HepG2 (cell line): ENCODE measurements at regions not wholly inside any gene's neighbourhood (a gene's known extent, or its start where the extent isn't known, plus 50 kb on each side); places are given as distances from the start of the nearest gene placed in this dataset.

ENCODE experiments used
- ATAC-seq: fragments of 200-7000 bp; cut with Tn5 transposase; 3 replicates; pipeline ENCODE4 v1.9.1; 2020; ENCODE audit warnings: mild to moderate bottlenecking, moderate library complexity
- BruUV-seq: library from RNA; stranded (reverse); fragments of 400-500 nt; replicated peaks from 2 replicates; lab custom pipeline; 2021; lab: Mats Ljungman, UMichigan
- CTCF ChIA-PET: fragments of 300-600 bp; formaldehyde crosslinking; extraction: SDS; loops from one replicate; lab custom pipeline; 2021; ENCODE audit warnings: low total read pairs, inconsistent platforms, low intra/inter-chr PET ratio; lab: Yijun Ruan, JAX
- POLR2A ChIA-PET: fragments of 350-600 bp; sonication (Branson Sonifier 250); formaldehyde crosslinking; loops from one replicate; lab custom pipeline; 2020; ENCODE audit warnings: antibody characterized with exemption, inconsistent platforms; lab: Yijun Ruan, JAX
- DNase-seq: peaks from one replicate; pipeline ENCODE4 v3.0.0-alpha.2; 2015; ENCODE audit warnings: low spot score
- FAIRE-seq: peaks from 3 replicates; lab custom pipeline; 2011; peaks lifted over from hg19 to GRCh38; lab: Jason Lieb, UNC
- H2AFZ ChIP-seq: one replicate; pipeline ENCODE4 v1.6.1; 2011; ENCODE audit warnings: low read length, inconsistent platforms
- H3K27ac ChIP-seq: fragments of 300-600 bp; 3 replicates; pipeline ENCODE4 v1.8.0; 2011; ENCODE audit warnings: mixed run types, mild to moderate bottlenecking, mixed read lengths, low read length, inconsistent platforms; ENCODE audit not compliant: insufficient read depth; ENCODE audit errors: extremely low read length
- H3K27me3 ChIP-seq, 2 experiments: fragments of 200-600 bp in 1 of 2; 2 replicates in 1 of 2; 3 replicates in 1 of 2; pipeline versions ENCODE4 v1.6.0 to v1.8.0; 2011; ENCODE audit warnings: low read length in 2 of 2, mild to moderate bottlenecking in 2 of 2, moderate library complexity in 2 of 2, inconsistent platforms in 1 of 2; ENCODE audit not compliant: insufficient read depth in 2 of 2, control insufficient read depth in 1 of 2
- H3K36me3 ChIP-seq, 2 experiments: fragments of 200-600 bp in 1 of 2; replicated peaks in 1 of 2; 2 replicates in 1 of 2; 3 replicates in 1 of 2; pipeline versions ENCODE4 v1.5.1 to v1.8.0; 2011; ENCODE audit warnings: low read length in 2 of 2, inconsistent platforms in 1 of 2; ENCODE audit not compliant: insufficient read depth in 2 of 2, control insufficient read depth in 1 of 2
- H3K4me1 ChIP-seq: 2 replicates; pipeline ENCODE4 v1.5.1; 2012; ENCODE audit warnings: low read length, inconsistent platforms; ENCODE audit not compliant: insufficient read depth
- H3K4me2 ChIP-seq: 2 replicates; pipeline ENCODE4 v1.6.0; 2011; ENCODE audit warnings: low read depth, low read length, inconsistent platforms
- H3K4me3 ChIP-seq, 3 experiments: fragments of 200-600 bp in 1 of 3; sonication (generic), shearing (Covaris generic) in 1 of 3; replicated peaks in 1 of 3; 2 replicates each; pipeline ENCODE4 v1.5.1; 2011 to 2016; ENCODE audit warnings: low read length in 3 of 3, inconsistent platforms in 2 of 3, low read depth in 2 of 3, mild to moderate bottlenecking in 2 of 3, control low read depth in 1 of 3, mixed read lengths in 1 of 3; ENCODE audit not compliant: insufficient read depth in 1 of 3
- H3K79me2 ChIP-seq: one replicate; pipeline ENCODE4 v1.6.1; 2011; ENCODE audit warnings: low read length, inconsistent platforms; ENCODE audit not compliant: insufficient read depth
- H3K9ac ChIP-seq: 2 replicates; pipeline ENCODE4 v1.6.0; 2011; ENCODE audit warnings: mild to moderate bottlenecking, low read depth, low read length, inconsistent platforms; ENCODE audit not compliant: insufficient read depth
- H3K9me3 ChIP-seq: 2 replicates; pipeline ENCODE4 v1.5.1; 2012; ENCODE audit warnings: mild to moderate bottlenecking, low read length
- H4K20me1 ChIP-seq: 2 replicates; pipeline ENCODE4 v1.6.0; 2011; ENCODE audit warnings: inconsistent platforms, mild to moderate bottlenecking, low read length, moderate library complexity; ENCODE audit not compliant: insufficient read depth
- CBX5 ChIP-seq: sonication (generic); formaldehyde crosslinking; IDR thresholded peaks from 2 replicates; pipeline ENCODE4 v1.4.0; 2020; ENCODE audit warnings: missing genetic modification reagents, borderline replicate concordance
- HNRNPH1 ChIP-seq: fragments of 200-400 bp; formaldehyde crosslinking; optimal IDR thresholded peaks from 2 replicates; pipeline ENCODE3; 2017; ENCODE audit warnings: mild to moderate bottlenecking, low read depth, low read length
- PAX8 ChIP-seq: sonication (generic); formaldehyde crosslinking; IDR thresholded peaks from 2 replicates; pipeline ENCODE4 v1.8.0; 2022; ENCODE audit warnings: mild to moderate bottlenecking, missing genetic modification reagents, borderline replicate concordance
- TCF7L2 ChIP-seq: IDR thresholded peaks from 2 replicates; pipeline ENCODE4 v1.6.1; 2011; ENCODE audit warnings: mild to moderate bottlenecking, low read depth, low read length, moderate library complexity
- USF2 ChIP-seq, 2 experiments: sonication (generic) in 1 of 2; formaldehyde crosslinking in 1 of 2; IDR thresholded peaks; 2 replicates each; pipeline versions ENCODE4 v1.5.1 to v1.6.1; 2011 to 2020; ENCODE audit warnings: borderline replicate concordance in 1 of 2, low read depth in 1 of 2, low read length in 1 of 2, mild to moderate bottlenecking in 1 of 2, missing genetic modification reagents in 1 of 2, moderate library complexity in 1 of 2
- ZNF367 ChIP-seq: sonication (generic); formaldehyde crosslinking; IDR thresholded peaks from 2 replicates; pipeline ENCODE4 v1.4.0; 2020; ENCODE audit warnings: missing genetic modification reagents, borderline replicate concordance
- ZNF468 ChIP-seq: sonication (generic); formaldehyde crosslinking; IDR thresholded peaks from 2 replicates; pipeline ENCODE4 v1.8.0; 2022; ENCODE audit warnings: mild to moderate bottlenecking, moderate library complexity, missing genetic modification reagents
- WGBS: methylation state at CpG from one replicate; pipeline ENCODE4 v1.1.6; 2017; ENCODE audit warnings: low lambda C conversion rate; 5-methylcytosine and 5-hydroxymethylcytosine counted together
- in situ Hi-C: cut with HindIII; loops from 2 replicates; pipeline ENCODE4 v1.10.0; 2017; ENCODE audit warnings: low pct_unique_long_range_greater_than_20kb; ENCODE audit not compliant: extremely low pct_ligation_motif_present
- intact Hi-C: fragments of 100-400 bp; cut with micrococcal nuclease; formaldehyde crosslinking; loops from one replicate; pipeline ENCODE4 v1.10.0; 2022; ENCODE audit not compliant: unreplicated experiment
- TF ChIP-seq, protein P1 (sequence below): IDR thresholded peaks from 2 replicates; pipeline ENCODE4 v1.6.1; 2016; ENCODE audit warnings: missing compliant biosample characterization, missing genetic modification reagents, borderline replicate concordance

DNA sequence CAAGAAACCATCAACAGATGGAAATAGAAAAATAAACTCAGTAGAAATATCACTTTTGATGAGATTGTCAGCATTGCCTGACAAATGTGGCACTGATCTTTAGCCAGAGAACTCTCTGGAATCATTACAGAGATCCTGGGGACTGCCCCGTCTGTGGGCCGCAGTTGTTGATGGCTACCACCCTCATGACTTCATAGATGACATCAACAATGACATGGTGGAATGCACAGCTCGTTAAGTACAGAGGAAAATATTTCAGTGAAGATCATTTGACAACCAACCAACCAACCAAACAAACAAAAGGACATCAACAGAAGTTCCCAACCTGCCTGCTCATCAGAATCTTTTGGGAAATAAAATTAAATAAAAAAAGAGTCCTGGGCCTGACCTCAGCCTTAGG is 132.6 kb downstream of the UCHL1 start:
- Histone ChIP-seq H3K27me3 (no peaks in the 10 kb centered on the region; a peak in 1 of 5 replicates), H3K4me3 (no peak overlapping the region), H3K9ac (no peak overlapping the region), H3K4me1 (no peaks in the 10 kb centered on the region), H4K20me1 (no peaks in the 10 kb centered on the region), H3K9me3 (no peaks in the 10 kb centered on the region), H3K27ac (no peak overlapping the region), H3K4me2 (no peak overlapping the region), H3K36me3 (no peaks in the 10 kb centered on the region), H3K79me2 (no peaks in the 10 kb centered on the region), H2AFZ (no peak overlapping the region)
- 0% methylated on average over 3 of the region's 3 CpGs for WGBS
- no TSS peak for BruUV-seq
- intact Hi-C loops (no loop called here), in situ Hi-C loops (no loop called here)
- POLR2A ChIA-PET, result no interaction called here
- CTCF ChIA-PET, result no interaction called here
- ATAC-seq (no peak), FAIRE-seq (no peak), DNase-seq (no peak)
- TF ChIP-seq USF2 (IDR thresholded peaks at IDR 0.05; ENCODE audit: low read depth, low read length) (no peak), USF2 (CRISPR knock-in tag; IDR thresholded peaks at IDR 0.05; ENCODE audit: borderline replicate concordance) (no peak), ZNF367 (no peak), PAX8 (no peak), ZNF468 (CRISPR knock-in tag) (no peak), TCF7L2 (no peak), HNRNPH1 (no peak), CBX5 (CRISPR knock-in tag) (no peak)
- TF ChIP-seq, protein P1, sequence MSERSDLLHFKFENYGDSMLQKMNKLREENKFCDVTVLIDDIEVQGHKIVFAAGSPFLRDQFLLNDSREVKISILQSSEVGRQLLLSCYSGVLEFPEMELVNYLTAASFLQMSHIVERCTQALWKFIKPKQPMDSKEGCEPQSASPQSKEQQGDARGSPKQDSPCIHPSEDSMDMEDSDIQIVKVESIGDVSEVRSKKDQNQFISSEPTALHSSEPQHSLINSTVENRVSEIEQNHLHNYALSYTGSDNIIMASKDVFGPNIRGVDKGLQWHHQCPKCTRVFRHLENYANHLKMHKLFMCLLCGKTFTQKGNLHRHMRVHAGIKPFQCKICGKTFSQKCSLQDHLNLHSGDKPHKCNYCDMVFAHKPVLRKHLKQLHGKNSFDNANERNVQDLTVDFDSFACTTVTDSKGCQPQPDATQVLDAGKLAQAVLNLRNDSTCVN, result no peak
